Fibroblast of lung (primary cell): ENCODE measurements at regions not wholly inside any gene's neighbourhood (a gene's known extent, or its start where the extent isn't known, plus 50 kb on each side); places are given as distances from the start of the nearest gene placed in this dataset.

Experiments used
- EZH2 ChIP-seq: IDR thresholded peaks from 2 replicates; pipeline ENCODE4 v1.5.1; 2012; ENCODE audit warnings: low read length, control low read depth, mild to moderate bottlenecking; ENCODE audit errors: missing control alignments
- TF ChIP-seq, protein P1 (sequence below), 2 donors: IDR thresholded peaks in 1 of 2; conservative IDR thresholded peaks in 1 of 2; 1 replicate in 1 of 2; 2 replicates in 1 of 2; pipeline ENCODE4 v1.5.1; 2011 to 2012; ENCODE audit warnings: low read length in 2 of 2, control low read depth in 1 of 2, inconsistent platforms in 1 of 2, low read depth in 1 of 2, mild to moderate bottlenecking in 1 of 2

DNA sequence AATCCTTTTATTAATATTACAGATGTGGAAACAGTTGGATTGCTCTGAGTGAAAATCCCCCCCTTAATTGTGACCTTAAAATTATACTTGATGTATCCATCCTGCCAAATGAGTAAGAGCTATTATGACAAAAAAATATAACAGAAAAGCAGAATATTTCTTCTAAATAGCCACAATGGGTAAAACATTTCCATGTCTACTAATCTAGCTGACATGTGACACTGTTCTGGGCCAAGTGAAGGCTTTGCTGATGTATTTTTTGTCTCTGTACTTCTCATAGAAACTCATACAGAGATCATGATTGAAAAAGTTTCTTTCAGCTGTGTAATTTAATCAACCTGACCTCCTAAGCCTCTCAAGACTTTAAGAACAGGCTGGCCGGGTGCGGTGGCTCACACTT lies 569.1 kb upstream of the ZFP42 start:
- TF ChIP-seq, protein P1, sequence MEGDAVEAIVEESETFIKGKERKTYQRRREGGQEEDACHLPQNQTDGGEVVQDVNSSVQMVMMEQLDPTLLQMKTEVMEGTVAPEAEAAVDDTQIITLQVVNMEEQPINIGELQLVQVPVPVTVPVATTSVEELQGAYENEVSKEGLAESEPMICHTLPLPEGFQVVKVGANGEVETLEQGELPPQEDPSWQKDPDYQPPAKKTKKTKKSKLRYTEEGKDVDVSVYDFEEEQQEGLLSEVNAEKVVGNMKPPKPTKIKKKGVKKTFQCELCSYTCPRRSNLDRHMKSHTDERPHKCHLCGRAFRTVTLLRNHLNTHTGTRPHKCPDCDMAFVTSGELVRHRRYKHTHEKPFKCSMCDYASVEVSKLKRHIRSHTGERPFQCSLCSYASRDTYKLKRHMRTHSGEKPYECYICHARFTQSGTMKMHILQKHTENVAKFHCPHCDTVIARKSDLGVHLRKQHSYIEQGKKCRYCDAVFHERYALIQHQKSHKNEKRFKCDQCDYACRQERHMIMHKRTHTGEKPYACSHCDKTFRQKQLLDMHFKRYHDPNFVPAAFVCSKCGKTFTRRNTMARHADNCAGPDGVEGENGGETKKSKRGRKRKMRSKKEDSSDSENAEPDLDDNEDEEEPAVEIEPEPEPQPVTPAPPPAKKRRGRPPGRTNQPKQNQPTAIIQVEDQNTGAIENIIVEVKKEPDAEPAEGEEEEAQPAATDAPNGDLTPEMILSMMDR (conservative IDR thresholded peaks at IDR 0.05 in 1 of 2, IDR thresholded peaks at IDR 0.05 in 1 of 2; ENCODE audit: low read depth in 1 of 2, low read length in 2 of 2) = no peak
- no peak for TF ChIP-seq EZH2
